Activated T-helper 1 cell treated with Interleukin-2 at 50 U/mL for 16 hours (primary cell): ENCODE measurements at regions not wholly inside any gene's neighbourhood (a gene's known extent, or its start where the extent isn't known, plus 50 kb on each side); places are given as distances from the start of the nearest gene placed in this dataset.
"Not testable (repeated sequence)": the region's sequence is repeated elsewhere in the genome, so short reads cannot be mapped to it uniquely, and the experiment has no call there.

Source experiments
- DNase-seq: peaks from one replicate; pipeline ENCODE4 v3.0.0-alpha.2; 2020; ENCODE audit warnings: low read depth

GRCh38 chr6:16824845-16825685, 63.8 kb upstream of the ATXN1 start:
- no peak for DNase-seq

GRCh38 chr6:16823718-16824352, 62.6 kb upstream of the ATXN1 start:
- no peak for DNase-seq

- DNase-seq, result no peak
Measured at GRCh38 chr6:16822975-16823717, 61.9 kb upstream of the ATXN1 start.

- DNase-seq, result no peak
Measured at GRCh38 chr6:16822529-16822928, 61.3 kb upstream of the ATXN1 start.

GRCh38 chr6:16821834-16822264, 60.6 kb upstream of the ATXN1 start:
- DNase-seq, result no peak

- DNase-seq, result not testable (repeated sequence)
Measured at GRCh38 chr6:16820262-16820661, 59.0 kb upstream of the ATXN1 start.

GRCh38 chr6:16819752-16820151, 58.5 kb upstream of the ATXN1 start:
- no peak for DNase-seq

GRCh38 chr6:16818992-16819626, 57.8 kb upstream of the ATXN1 start:
- no peak for DNase-seq

- no peak for DNase-seq
Measured at GRCh38 chr6:16817594-16817993, 56.3 kb upstream of the ATXN1 start.

- no peak for DNase-seq
Measured at GRCh38 chr6:16816891-16817290, 55.6 kb upstream of the ATXN1 start.

- no peak for DNase-seq
Measured at GRCh38 chr6:16812993-16813392, 51.7 kb upstream of the ATXN1 start.

GRCh38 chr6:16811277-16811979, 50.2 kb upstream of the ATXN1 start:
- DNase-seq, result no peak
